MM.1S (cell line): ENCODE measurements at regions not wholly inside any gene's neighbourhood (a gene's known extent, or its start where the extent isn't known, plus 50 kb on each side); places are given as distances from the start of the nearest gene placed in this dataset.

ENCODE experiments used
- DNase-seq: peaks from one replicate; pipeline ENCODE4 v3.0.0-alpha.2; 2015
- H2AFZ ChIP-seq: fragments of 300-600 bp; sonication (generic); 2 replicates; pipeline ENCODE4 v1.6.0; 2016; ENCODE audit warnings: antibody characterized with exemption, low read length
- H3F3A ChIP-seq: fragments of 300-600 bp; sonication (generic); 2 replicates; pipeline ENCODE4 v1.6.1; 2016; ENCODE audit warnings: mild to moderate bottlenecking, antibody characterized with exemption, low read length, moderate library complexity, mixed read lengths; ENCODE audit not compliant: insufficient read depth
- H3K27ac ChIP-seq: fragments of 300-600 bp; sonication (generic); 2 replicates; pipeline ENCODE4 v1.5.1; 2016; ENCODE audit warnings: mild to moderate bottlenecking, low read length
- H3K27me3 ChIP-seq: fragments of 300-600 bp; sonication (generic); replicated peaks from 2 replicates; pipeline ENCODE4 v1.6.0; 2016; ENCODE audit warnings: low read length; ENCODE audit not compliant: insufficient read depth
- H3K36me3 ChIP-seq: fragments of 300-600 bp; sonication (generic); replicated peaks from 2 replicates; pipeline ENCODE4 v1.6.1; 2016; ENCODE audit warnings: mild to moderate bottlenecking, low read length, mixed read lengths; ENCODE audit not compliant: insufficient read depth
- H3K4me1 ChIP-seq: fragments of 300-600 bp; sonication (generic); 2 replicates; pipeline ENCODE4 v1.6.1; 2016; ENCODE audit warnings: low read length, mixed read lengths
- H3K4me2 ChIP-seq: fragments of 300-600 bp; sonication (generic); 2 replicates; pipeline ENCODE4 v1.6.0; 2016; ENCODE audit warnings: low read depth, low read length
- H3K4me3 ChIP-seq: fragments of 300-600 bp; sonication (generic); 2 replicates; pipeline ENCODE4 v1.5.1; 2016; ENCODE audit warnings: low read length, mixed read lengths
- H3K79me2 ChIP-seq: fragments of 300-600 bp; sonication (generic); 2 replicates; pipeline ENCODE4 v1.6.1; 2016; ENCODE audit warnings: mixed run types, low read length, mixed read lengths
- H3K9ac ChIP-seq: fragments of 300-600 bp; sonication (generic); 2 replicates; pipeline ENCODE4 v1.6.1; 2016; ENCODE audit warnings: low read length, mixed read lengths
- H3K9me2 ChIP-seq: fragments of 300-600 bp; sonication (generic); replicated peaks from 2 replicates; pipeline ENCODE4 v1.6.1; 2016; ENCODE audit warnings: mild to moderate bottlenecking, low read length, mixed read lengths; ENCODE audit not compliant: insufficient read depth
- H3K9me3 ChIP-seq: fragments of 300-600 bp; sonication (generic); replicated peaks from 2 replicates; pipeline ENCODE4 v1.6.1; 2016; ENCODE audit warnings: mild to moderate bottlenecking, low read length, mixed read lengths; ENCODE audit not compliant: insufficient read depth
- H4K20me1 ChIP-seq: fragments of 300-600 bp; sonication (generic); 2 replicates; pipeline ENCODE4 v1.6.1; 2016; ENCODE audit warnings: mild to moderate bottlenecking, low read length, moderate library complexity, mixed read lengths; ENCODE audit not compliant: insufficient read depth
- EZH2 ChIP-seq: fragments of 300-600 bp; sonication (generic); optimal IDR thresholded peaks from 2 replicates; pipeline ENCODE3; 2017; ENCODE audit warnings: low read depth, mild to moderate bottlenecking, antibody characterized with exemption, low read length, mixed read lengths
- EZH2phosphoT487 ChIP-seq: fragments of 300-600 bp; sonication (generic); IDR thresholded peaks from 2 replicates; pipeline ENCODE4 v1.6.1; 2018; ENCODE audit warnings: antibody characterized with exemption, low read length
- TF ChIP-seq, protein P1 (sequence below): fragments of 300-600 bp; sonication (generic); IDR thresholded peaks from 2 replicates; pipeline ENCODE4 v1.5.1; 2016; ENCODE audit warnings: antibody characterized with exemption, low read length, mixed read lengths

DNA sequence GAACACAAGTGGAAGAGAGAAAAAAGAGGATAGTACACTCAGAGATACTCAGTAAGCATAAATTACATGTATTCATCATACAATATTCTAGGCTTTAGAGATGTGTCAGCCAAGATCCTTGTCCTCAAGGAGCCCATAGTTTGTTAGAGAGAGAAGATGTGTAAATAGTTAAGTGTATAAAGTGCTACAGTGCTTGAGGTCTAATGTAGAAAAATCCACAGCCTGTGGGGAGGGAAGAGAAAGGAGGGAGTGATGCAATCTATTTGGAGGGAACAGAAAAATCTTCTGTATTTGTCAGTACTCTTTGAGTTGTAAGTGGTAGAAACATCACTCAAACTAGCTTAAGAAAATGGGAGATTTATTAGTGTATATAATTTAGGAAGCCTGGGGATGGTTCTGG lies 81.9 kb downstream of the PALM2AKAP2 start:
- H3K79me2 ChIP-seq = no peaks in the 10 kb centered on the region
- H4K20me1 ChIP-seq = no peaks in the 10 kb centered on the region
- no peaks in the 10 kb centered on the region for H3K27me3 ChIP-seq
- H2AFZ ChIP-seq = no peak overlapping the region
- H3K4me1 ChIP-seq = no peaks in the 10 kb centered on the region
- no peak for TF ChIP-seq EZH2
- no peak for TF ChIP-seq EZH2phosphoT487
- TF ChIP-seq, protein P1, sequence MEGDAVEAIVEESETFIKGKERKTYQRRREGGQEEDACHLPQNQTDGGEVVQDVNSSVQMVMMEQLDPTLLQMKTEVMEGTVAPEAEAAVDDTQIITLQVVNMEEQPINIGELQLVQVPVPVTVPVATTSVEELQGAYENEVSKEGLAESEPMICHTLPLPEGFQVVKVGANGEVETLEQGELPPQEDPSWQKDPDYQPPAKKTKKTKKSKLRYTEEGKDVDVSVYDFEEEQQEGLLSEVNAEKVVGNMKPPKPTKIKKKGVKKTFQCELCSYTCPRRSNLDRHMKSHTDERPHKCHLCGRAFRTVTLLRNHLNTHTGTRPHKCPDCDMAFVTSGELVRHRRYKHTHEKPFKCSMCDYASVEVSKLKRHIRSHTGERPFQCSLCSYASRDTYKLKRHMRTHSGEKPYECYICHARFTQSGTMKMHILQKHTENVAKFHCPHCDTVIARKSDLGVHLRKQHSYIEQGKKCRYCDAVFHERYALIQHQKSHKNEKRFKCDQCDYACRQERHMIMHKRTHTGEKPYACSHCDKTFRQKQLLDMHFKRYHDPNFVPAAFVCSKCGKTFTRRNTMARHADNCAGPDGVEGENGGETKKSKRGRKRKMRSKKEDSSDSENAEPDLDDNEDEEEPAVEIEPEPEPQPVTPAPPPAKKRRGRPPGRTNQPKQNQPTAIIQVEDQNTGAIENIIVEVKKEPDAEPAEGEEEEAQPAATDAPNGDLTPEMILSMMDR = no peak
- no peaks in the 10 kb centered on the region for H3F3A ChIP-seq
- H3K9ac ChIP-seq = no peak overlapping the region
- no peak overlapping the region for H3K27ac ChIP-seq
- H3K9me3 ChIP-seq = no peaks in the 10 kb centered on the region
- H3K4me3 ChIP-seq = no peak overlapping the region
- DNase-seq = no peak
- no peaks in the 10 kb centered on the region for H3K36me3 ChIP-seq
- H3K9me2 ChIP-seq = no peaks in the 10 kb centered on the region
- no peak overlapping the region for H3K4me2 ChIP-seq

DNA sequence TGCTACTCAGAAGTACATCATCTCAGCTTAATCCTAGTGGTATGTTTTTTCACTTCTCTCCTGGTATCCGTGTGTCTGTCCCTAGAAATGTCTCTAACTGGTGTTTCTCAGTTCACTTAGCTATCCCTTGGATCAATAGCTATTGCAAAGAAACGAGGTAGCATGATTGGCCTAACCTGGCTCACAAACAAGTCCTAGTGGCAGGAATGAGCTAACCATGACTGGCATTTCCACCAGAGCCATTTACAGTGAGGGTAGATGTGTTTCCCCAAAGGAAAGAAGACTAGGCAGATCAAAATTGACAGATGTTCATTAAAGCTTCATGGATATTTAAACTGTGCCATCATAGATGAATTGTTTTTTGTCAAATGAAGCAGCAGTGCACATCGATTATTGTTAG lies 82.5 kb downstream of the PALM2AKAP2 start:
- no peak overlapping the region for H3K27ac ChIP-seq

DNA sequence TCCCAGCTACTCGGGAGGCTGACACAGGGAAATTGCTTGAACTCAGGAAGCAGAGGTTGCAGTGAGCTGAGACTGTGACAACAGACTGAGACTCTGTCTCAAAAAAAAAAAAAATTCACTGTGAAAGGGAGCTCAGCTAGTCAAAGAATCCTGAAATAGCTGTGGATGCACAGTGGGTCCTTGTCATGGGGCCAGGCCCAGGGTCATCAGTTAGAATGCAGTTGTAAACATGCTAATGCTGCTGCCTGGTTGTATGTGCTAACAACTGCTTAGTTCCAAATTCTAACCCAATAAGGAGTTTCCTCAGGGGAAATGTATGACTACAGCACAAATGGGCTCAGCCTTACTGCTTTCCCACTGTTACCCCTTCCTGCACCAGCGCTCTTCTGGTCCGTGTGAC lies 84.0 kb downstream of the PALM2AKAP2 start:
- no peak overlapping the region for H3K4me3 ChIP-seq
- H3K27me3 ChIP-seq = no peaks in the 10 kb centered on the region
- H3K4me2 ChIP-seq = no peak overlapping the region
- TF ChIP-seq EZH2 (no peak), EZH2phosphoT487 (no peak)
- H3K9me2 ChIP-seq = no peaks in the 10 kb centered on the region
- no peaks in the 10 kb centered on the region for H3K79me2 ChIP-seq
- no peak for DNase-seq
- no peaks in the 10 kb centered on the region for H3K4me1 ChIP-seq
- H4K20me1 ChIP-seq = no peaks in the 10 kb centered on the region
- H3K9me3 ChIP-seq = no peaks in the 10 kb centered on the region
- no peak overlapping the region for H3K9ac ChIP-seq
- H3K36me3 ChIP-seq = no peaks in the 10 kb centered on the region
- no peak overlapping the region for H3K27ac ChIP-seq
- no peaks in the 10 kb centered on the region for H3F3A ChIP-seq
- H2AFZ ChIP-seq = no peak overlapping the region

More for the DNA sequence above, 82.5 kb downstream of the PALM2AKAP2 start:
- Histone ChIP-seq H3K9me2 (no peaks in the 10 kb centered on the region), H3K79me2 (no peaks in the 10 kb centered on the region), H3K4me2 (no peak overlapping the region), H4K20me1 (no peaks in the 10 kb centered on the region), H3K27me3 (no peaks in the 10 kb centered on the region), H2AFZ (no peak overlapping the region), H3K36me3 (no peaks in the 10 kb centered on the region), H3K9me3 (no peaks in the 10 kb centered on the region), H3K4me1 (no peaks in the 10 kb centered on the region), H3F3A (no peaks in the 10 kb centered on the region), H3K4me3 (no peak overlapping the region), H3K9ac (no peak overlapping the region)
- DNase-seq = no peak
- TF ChIP-seq, protein P1 = no peak
- TF ChIP-seq EZH2phosphoT487 (no peak), EZH2 (no peak)

DNA sequence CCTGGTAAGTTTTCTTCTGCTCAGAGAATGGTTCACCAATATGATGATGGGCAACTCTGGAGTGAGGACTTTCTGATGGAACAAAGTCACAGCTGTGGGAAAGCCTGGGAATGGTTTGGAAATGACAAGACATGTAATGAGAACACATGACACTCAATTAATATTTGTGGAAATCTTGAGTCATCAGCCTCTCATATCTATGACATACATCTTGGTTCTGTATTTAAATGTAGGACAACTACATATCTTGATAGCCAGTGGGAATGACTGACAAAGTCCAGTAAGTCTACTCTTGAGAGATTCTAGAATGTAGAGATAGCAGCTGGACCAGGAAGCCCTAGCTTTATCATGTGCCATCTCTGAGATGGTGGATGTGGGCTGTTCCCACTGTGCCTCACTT lies 85.5 kb downstream of the PALM2AKAP2 start:
- Histone ChIP-seq H3K4me1 (no peaks in the 10 kb centered on the region), H3K9ac (no peak overlapping the region), H3K27me3 (no peaks in the 10 kb centered on the region), H3K9me3 (no peaks in the 10 kb centered on the region), H4K20me1 (no peaks in the 10 kb centered on the region), H3F3A (no peaks in the 10 kb centered on the region), H3K79me2 (no peaks in the 10 kb centered on the region), H2AFZ (no peak overlapping the region), H3K9me2 (no peaks in the 10 kb centered on the region), H3K27ac (no peak overlapping the region), H3K4me3 (no peak overlapping the region), H3K36me3 (no peaks in the 10 kb centered on the region), H3K4me2 (no peak overlapping the region)
- TF ChIP-seq EZH2phosphoT487 (no peak), EZH2 (no peak)
- TF ChIP-seq, protein P1 = no peak
- DNase-seq = no peak
